HG03103 (cell line): ENCODE measurements at regions not wholly inside any gene's neighbourhood (a gene's known extent, or its start where the extent isn't known, plus 50 kb on each side); places are given as distances from the start of the nearest gene placed in this dataset.

Source experiments
- ATAC-seq: cut with Tn5 transposase; IDR thresholded peaks from one replicate; pipeline ENCODE4 v1.9.1; 2021; ENCODE audit warnings: low read depth; ENCODE audit not compliant: unreplicated experiment

GRCh38 chr2:58916063-58916462 lies 674.9 kb upstream of the FANCL start:
- ATAC-seq = no peak

GRCh38 chr2:58914733-58915505 lies 673.8 kb upstream of the FANCL start:
- no peak for ATAC-seq

DNA sequence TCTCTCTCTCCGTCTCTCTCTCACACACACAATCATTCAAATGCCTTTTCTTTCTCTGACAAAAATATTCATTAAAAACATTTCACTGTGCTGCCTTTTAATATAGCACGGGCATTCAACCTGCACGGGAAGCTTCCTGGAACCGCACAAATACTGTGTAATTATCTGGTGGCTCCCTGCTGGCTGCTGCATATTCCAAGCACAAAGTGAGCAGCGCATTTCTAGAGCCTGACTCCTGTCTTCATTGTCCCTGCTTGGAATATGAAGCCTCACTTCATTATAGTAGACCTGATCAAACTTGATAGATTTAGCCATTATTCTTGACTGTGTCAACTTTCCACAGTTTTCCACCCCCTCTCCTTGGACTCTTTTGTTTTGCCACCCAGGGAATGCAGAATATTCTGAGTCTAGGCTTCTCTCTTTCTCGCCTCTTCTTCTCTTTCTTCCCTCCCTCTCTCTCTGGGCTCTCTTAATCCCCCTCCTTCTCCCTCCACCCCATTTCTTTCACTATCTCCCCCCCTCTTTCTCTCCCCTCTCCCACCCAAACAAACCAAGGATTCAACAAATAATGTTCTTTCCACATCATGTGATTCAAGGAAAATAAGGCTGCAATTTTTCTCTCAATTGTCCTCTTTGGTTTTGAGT lies 672.1 kb upstream of the FANCL start:
- no peak for ATAC-seq

- ATAC-seq = no peak
Observed at GRCh38 chr2:58911877-58912276, 670.8 kb upstream of the FANCL start.

DNA sequence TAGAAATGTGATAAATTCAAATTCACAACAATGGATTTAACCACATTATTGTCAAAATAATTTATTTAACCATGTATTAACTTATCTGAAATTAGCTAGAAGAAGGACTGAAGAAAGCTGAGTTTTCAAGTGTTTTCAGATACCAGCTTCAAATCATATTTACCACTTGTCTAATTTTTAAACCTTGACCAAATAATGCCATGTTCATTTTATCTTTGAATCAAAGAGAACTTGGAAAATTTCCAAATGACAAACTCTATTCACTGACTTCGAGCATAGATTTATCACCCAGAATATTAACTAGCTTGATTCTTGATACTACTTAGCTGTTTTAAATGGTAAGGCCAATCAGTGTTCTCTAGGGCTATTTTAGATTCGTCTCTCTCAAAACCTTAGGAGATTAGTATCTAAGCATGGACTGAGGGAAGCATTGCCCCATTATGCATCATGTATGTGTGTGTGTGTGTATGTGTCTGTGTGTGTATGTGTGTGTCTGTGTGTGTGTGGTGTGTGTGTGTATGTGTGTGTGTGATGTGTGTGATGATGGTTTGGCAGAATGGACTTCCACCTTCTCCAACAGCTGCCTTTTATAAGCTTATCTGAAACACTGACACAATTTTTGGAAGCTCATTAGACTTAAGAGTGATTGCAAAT lies 667.5 kb upstream of the FANCL start:
- no peak for ATAC-seq

- no peak for ATAC-seq
Observed at GRCh38 chr2:58907644-58908043, 666.5 kb upstream of the FANCL start.

DNA sequence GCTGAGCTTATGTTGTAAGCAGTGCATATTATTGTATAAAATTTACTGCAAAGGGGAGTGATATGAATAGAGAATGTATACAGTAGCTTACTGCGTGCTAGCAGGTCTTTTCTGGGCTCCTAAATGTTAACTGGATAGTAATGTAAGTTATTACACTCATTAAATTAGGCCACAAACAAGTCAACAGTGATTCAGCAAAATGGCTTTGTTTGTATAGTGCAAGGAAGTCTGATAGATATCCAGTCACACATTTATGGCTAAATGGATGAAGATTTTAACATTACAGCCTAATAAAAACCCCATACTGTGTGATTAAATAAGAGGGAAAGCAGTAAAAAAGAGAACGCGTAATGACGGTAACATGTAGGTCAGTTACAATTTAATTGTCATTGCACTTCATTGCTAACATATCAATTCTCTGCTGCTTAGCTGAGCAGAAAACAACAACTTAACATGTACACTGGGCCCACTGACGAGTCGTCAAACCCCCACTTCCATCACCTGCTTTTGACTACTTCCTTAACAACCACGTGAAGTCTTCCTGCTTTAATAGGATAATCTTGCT lies 665.0 kb upstream of the FANCL start:
- no peak for ATAC-seq

- no peak for ATAC-seq
Observed at GRCh38 chr2:58904095-58904494, 663.0 kb upstream of the FANCL start.

DNA sequence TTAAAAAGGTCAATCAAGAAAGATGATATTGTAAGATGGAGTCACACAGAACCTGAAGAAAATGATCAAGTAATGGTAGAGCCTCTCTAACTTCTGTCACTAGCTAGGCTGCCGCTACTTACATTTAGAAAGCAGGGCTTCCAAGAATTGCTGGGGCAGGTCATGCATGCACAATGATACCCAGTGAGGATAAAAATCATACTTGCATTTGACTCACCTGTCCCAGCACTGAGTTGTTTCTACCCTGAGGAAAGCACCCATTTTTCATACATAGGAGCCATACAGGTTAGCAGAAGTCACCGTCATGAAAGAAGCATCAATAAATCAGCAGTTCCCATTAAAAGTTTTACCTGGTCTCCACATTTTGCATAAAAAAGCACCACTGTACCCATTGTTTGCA lies 662.3 kb upstream of the FANCL start:
- ATAC-seq = no peak

- ATAC-seq = no peak
Observed at GRCh38 chr2:58900246-58901027, 659.3 kb upstream of the FANCL start.

- no peak for ATAC-seq
Observed at GRCh38 chr2:58899692-58900091, 658.6 kb upstream of the FANCL start.

GRCh38 chr2:58896638-58897037 lies 655.5 kb upstream of the FANCL start:
- ATAC-seq = no peak

DNA sequence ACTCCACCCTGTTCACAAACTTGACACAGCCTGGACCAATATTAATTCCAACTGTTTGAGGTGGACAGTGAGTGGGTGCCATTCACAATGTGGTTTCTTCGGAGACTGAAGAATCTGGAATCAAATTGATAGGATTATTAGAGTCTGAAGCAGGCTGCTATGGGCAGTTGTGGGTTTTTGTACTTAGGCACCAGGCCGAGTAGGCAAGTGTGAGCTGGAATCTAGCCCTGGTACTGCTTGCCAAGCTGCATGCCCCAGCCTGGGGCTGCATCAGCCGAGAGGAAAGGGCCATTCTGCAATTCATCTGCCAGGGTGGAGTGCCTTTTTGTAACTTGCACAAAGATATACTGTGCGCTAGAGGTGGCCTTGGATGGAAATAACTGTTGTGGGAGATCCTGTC lies 654.7 kb upstream of the FANCL start:
- no peak for ATAC-seq

- no peak for ATAC-seq
Observed at GRCh38 chr2:58893656-58894351, 652.7 kb upstream of the FANCL start.

GRCh38 chr2:58891828-58892377 lies 650.8 kb upstream of the FANCL start:
- ATAC-seq = no peak

DNA sequence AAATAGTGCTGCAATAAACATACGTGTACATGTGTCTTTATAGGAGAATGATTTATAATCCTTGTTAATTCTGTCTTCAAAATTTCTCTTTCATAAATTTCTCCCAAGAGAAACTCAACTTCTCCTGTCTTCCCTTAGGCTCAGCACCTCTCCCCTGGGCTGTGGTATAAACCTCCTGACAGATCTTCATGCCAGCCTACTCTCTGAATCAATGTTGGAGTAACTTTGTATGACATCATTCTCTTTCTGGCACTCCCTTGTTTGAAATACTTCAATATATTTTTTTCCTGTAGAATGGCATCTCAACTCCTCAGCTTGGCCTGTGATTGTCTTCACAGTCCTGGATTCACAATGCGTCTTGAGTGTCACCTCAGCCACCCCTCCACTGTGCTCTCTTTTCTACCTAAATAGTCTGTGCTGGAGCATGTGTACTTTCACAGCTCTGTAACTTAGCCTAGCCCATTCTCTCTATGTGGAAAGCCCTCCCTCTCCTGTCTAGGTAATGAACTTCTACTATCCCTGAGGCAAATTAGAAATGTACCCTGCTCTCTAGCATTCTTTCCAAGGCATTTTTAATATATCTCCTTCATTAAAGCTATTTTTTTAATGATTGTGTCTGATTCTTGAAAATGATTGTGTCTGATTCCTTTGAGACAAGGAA lies 649.9 kb upstream of the FANCL start:
- no peak for ATAC-seq

GRCh38 chr2:58886009-58886408 lies 644.9 kb upstream of the FANCL start:
- ATAC-seq = no peak

- ATAC-seq = no peak
Observed at GRCh38 chr2:58879834-58880233, 638.7 kb upstream of the FANCL start.

GRCh38 chr2:58878778-58879177 lies 637.7 kb upstream of the FANCL start:
- ATAC-seq = no peak
